KBM-7 (cell line): ENCODE measurements at regions not wholly inside any gene's neighbourhood (a gene's known extent, or its start where the extent isn't known, plus 50 kb on each side); places are given as distances from the start of the nearest gene placed in this dataset.
"Not testable (repeated sequence)": the region's sequence is repeated elsewhere in the genome, so short reads cannot be mapped to it uniquely, and the experiment has no call there.

ENCODE experiments used
- DNase-seq: peaks from one replicate; pipeline ENCODE4 v3.0.0-alpha.2; 2015
- in situ Hi-C: fragments of 300-500 bp; cut with MboI; formaldehyde crosslinking; loops from 2 replicates; pipeline ENCODE4 v1.14.3; 2020; ENCODE audit warnings: low sequenced_read_pairs, low pct_unique_long_range_greater_than_20kb, mixed read lengths

DNA sequence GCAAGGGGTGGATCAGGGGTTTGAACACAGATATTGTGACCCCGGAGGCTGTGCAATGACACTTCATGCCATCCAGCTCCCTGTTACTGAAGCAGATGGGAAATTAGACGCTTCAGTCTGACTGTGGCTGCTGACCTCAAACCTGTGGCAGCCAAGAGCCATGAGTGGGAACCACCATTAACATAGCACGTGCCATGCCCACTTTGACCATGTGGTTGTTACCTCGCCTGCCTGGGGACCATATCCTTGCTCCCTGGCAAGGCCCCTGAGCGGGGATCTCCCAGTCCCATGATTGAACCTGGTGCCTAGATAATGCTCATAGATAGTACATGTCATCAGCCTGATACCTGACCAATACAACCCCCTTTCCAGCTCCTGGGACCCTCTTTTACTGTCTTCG is 68.9 kb downstream of the CYP26B1 start:
- in situ Hi-C loops: no loop called here
- no peak for DNase-seq

DNA sequence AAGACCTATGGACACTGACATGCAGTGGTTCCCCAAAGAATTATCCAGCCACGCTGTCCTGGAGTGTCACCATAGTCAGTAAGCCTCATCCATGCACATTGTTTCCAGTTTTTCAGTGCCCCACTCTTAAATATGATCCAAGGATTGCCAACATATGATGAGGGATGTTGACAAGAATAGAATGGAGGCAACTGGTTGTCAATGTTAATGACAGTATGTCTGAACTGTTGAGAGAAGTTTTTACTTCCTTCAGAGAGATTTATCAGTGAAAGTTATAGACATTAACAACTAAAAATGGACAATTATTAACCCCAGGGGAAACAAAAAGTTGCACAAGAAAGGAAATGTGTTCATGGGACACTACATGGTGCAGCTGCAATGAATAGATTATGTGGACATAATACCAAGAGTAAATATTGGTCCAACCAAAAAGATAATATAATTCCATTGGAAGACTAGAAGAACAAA is 69.9 kb downstream of the CYP26B1 start:
- no peak for DNase-seq
- in situ Hi-C loops: no loop called here

DNA sequence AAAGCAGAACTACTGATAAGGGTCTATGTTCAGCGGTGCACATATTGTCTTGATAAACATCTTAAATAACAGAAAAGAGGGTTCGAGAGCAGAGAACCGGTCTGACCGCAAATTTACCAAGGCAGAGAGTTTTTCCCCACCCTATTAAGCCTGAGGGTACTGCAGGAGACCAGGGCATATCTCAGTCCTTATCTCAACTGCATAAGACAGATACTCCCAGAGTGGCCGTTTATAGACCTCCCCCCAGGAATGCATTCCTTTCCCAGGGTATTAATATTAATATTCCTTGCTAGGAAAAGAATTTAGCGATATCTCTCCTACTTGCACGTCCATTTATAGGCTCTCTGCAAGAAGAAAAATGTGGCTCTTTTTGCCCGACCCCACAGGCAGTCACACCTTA is 74.3 kb downstream of the CYP26B1 start:
- DNase-seq, in situ Hi-C loops: not testable (repeated sequence)

DNA sequence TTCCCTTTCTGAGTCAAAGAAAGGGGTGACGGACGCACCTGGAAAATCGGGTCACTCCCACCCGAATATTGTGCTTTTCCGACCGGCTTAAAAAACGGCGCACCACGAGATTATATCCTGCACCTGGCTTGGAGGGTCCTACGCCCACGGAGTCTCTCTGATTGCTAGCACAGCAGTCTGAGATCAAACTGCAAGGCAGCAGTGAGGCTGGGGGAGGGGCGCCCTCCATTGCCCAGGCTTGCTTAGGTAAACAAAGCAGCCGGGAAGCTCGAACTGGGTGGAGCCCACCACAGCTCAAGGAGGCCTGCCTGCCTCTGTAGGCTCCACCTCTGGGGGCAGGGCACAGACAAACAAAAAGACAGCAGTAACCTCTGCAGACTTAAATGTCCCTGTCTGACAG is 83.5 kb downstream of the CYP26B1 start:
- in situ Hi-C loops, DNase-seq: not testable (repeated sequence)

DNA sequence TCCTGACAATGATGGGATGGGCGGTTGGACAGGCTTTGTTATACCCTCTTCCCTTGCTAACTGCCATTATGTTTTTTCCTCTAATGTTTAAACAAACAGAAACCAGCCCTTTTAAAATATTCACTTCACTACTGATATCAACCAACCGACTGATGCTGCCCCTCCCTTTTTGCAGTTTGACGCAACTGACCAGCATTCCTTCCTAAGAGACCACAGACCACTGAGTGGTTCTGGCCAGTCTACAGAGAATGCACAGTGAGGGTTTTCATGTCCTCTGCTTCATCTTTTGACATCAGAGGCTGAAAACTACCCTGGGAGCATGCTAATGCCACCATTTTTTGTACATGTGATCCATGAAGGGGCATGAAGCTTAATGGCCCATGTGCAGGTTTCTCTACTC is 85.3 kb downstream of the CYP26B1 start:
- DNase-seq: no peak
- in situ Hi-C loops: no loop called here

DNA sequence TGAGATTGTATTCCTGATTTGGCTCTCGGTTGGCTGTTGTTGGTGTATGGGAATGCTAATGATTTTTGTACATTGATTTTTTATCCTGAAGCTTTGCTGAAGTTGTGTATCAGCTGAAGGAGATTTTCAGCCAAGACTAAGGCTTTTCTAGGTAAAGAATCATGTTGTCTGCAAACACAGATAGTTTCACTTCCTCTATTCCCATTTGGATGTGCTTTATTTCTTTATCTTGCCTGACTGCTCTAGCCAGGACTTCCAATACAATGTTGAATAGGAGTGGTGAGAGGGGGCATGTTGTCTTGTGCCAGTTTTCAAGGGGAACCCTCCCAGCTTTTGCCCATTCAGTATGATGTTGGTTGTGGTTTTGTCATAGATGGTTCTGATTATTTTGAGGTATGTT is 90.4 kb downstream of the CYP26B1 start:
- in situ Hi-C loops: no loop called here
- no peak for DNase-seq

DNA sequence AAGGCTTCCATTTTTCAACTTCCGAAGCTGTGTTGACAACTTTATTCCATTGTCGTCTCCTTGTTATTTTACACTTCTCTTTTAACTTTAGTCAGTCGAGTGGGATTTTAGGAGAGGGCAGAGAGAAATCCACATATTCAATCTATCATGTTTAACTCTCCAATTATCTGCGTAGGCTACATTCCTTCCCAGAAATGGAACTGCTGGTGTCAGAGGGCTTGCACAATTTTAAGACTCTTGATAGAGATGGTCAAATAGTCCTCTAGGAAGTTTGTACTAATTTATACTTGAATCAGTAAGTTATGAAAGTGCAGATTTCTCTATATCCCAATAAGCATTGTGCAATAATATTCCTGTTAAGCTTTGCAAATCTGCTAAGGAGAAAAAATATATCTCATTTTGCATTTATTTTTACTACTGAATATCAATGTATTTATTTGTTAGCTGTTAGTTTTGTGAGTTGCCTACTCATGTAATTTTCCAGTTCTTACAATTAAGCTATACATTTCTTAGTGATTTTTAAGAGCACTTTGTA is 95.6 kb downstream of the CYP26B1 start:
- DNase-seq: no peak
- in situ Hi-C loops: no loop called here

DNA sequence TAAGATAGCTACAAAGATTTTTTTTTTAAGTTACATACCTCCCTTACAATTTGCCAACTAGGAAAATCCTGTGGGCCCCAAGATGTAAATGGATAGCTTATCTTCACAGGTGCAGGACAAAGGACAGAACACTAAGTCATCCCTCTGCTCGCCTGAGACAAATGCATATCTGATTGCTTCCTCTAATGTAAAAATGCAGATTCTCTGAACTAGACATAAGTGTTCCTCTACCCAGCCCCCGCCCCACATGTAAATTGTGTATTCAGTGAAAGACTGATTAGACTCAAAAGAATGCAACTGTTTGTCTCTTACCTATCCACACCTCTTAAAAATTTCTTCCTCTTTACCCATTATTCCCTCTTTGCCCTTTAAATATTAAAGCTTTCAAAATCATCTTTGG is 96.5 kb downstream of the CYP26B1 start:
- in situ Hi-C loops: no loop called here
- no peak for DNase-seq

DNA sequence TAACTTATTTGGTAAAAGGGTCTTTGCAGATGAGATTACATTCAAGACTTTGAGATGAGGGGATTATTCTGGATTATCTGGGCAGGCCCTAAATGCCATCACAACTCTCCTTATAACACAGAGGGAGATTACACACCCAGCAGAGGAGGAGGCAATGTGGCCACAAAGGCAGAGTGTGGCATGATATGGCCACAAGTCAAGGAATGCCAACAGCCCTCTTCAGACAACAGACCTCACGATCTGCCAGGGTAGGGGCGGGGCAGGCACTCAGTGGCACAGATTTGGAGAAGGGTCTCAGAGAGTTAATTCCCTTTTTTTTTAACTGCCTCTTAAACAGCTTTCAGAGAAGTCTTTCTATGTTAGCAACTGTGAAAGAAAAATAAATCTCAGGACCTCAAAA is 96.9 kb downstream of the CYP26B1 start:
- no peak for DNase-seq
- in situ Hi-C loops: no loop called here

DNA sequence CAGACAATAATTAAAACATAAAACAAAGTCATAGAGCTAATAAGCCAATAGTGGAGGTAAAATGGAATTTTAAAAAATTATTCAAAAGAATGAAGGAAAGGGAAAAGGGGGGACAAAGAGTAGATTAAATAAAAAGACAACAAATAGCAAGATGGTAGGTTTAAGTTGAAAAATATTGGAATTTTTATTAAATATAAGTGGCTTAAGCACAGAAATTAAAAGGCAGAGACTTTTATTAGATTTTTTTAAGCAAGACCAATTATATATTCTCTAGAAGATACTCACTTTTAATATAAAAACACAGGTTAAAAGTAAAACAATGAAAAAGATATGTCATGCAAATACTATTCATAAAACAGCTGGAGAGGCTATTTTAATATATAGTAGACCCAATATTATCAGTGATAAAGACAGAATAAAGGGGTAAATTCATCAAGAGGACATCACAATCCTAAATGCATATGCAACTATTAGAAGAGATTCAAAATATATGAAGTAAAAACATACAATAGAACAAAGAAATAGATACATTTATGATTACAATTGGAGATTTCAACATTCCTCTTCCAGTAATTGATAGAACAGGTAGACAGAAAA is 98.7 kb downstream of the CYP26B1 start:
- in situ Hi-C loops: no loop called here

DNA sequence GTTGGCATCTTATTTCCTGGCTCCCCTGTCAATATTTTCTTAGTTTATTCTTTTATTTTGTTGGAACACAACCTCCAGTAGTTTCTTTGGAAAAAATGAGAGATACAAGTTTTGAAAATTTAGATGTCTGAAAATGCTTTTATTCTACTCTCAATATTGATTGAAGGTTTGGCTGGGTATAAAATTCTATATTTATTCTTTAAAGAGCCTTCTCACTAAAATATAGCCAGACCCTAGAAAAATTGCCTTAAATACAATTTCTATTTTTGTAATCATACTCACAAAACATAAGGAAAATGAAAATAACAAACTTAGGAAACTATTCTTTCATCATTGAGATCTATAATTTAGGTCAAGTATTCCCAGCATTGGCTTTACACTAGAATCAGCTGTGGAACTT is 103.7 kb downstream of the CYP26B1 start:
- in situ Hi-C loops: no loop called here
- DNase-seq: no peak

More for the DNA sequence above, 98.7 kb downstream of the CYP26B1 start:
- no peak for DNase-seq

DNA sequence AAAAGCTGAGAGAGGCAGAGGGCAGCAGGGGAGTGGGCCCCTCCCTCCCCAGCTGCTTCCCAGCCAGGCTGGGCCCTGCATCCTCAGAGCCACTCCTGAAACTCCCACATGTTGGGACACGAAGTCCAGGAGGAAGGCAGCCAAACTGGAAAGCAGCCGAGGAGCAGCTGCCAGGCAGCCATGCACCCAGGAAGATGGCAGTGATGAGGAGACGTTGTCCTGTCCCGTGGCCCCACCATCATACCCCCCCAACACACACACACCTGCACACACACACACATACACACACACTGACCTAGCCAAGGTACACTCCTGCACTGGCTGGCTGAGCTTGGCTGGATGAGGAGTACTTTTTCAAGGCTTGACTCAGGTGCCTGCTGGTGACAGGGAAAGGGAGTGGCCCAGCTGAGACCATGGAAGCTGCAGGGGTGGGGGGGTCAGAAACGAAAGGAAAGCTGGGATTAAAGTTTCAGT is 106.0 kb downstream of the CYP26B1 start:
- no peak for DNase-seq
- in situ Hi-C loops: no loop called here

DNA sequence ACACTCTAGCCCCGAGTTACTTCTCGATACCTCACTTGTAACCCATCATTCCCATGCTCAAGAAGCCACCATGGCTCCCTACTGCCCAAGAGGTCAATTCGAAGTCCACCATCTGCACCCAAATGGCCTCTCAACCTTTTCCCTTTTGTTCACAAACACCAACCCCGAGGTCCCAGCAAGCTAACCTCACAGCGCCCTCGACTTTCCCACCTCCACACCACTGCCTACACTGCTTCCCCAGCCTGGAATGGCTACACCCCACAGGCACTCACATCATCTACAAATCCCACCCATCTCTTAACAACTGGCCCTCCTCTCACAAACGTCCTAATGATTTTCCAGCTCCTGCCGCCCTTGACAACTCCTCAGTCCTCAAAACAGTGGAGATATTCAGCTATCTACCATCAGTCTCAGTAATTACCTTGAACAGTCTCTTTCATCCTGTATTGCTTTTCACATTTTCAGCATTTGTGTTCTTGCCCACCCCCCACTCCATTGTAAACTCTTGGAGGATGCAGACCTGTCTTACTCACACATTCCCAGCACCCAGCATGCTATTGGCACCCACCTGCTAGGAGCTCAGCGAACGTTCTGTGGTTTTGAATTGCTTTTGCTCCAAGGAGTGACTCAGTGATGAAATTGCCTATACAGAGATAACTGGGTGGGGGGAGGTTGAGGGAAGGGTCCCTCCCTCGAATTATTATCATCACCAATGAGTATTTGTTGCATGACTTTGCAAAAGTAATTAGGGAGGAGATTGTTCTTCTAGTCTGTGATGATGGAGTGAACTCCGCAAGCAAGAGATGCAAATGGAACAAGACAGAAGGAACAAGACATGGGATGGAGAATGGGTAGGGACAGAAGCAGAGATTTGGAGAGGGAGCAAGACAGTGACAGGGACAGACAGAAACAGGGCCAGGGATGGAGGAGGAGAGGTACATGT is 106.8 kb downstream of the CYP26B1 start:
- in situ Hi-C loops: no loop called here
- DNase-seq: no peak

DNA sequence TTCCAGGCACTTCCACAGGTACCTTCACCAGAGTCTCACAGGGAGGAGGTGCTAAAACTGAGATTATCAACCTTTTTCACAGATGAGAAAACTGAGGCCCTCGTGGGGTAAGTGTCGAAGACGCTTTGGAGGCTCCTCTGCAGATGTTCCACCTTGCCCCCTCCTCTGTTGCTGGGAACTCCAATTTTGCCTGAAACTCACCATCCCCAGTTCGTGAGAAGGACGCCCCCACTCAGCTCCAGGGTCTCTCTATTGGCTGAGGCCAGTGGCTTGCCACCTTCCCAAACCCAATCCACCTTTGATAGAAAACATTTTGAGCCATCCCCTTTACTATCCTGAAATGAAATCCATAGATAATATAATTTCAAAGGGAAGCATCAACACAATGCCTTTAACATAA is 109.1 kb downstream of the CYP26B1 start:
- no peak for DNase-seq
- in situ Hi-C loops: no loop called here

DNA sequence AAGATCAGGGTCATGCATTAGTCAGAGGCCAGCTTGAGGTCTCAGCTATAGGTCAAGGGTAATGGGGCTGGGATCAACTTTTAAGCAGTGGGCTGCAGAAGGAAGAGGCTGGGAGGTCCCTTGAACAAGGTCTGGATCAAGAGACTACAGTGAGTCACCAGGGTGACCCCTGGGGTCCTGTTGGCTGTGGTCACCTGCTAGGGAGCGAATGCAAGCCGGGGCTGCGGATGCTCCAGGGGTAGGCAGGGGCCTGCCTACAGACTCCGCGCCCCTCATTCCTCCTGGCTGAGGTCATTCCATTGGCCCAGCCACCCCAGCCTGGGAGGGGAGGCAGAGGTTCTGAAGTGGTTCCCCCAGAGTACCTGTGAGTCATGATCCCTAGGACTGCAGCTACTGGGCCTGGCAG is 110.4 kb downstream of the CYP26B1 start:
- in situ Hi-C loops: no loop called here
- DNase-seq: no peak

DNA sequence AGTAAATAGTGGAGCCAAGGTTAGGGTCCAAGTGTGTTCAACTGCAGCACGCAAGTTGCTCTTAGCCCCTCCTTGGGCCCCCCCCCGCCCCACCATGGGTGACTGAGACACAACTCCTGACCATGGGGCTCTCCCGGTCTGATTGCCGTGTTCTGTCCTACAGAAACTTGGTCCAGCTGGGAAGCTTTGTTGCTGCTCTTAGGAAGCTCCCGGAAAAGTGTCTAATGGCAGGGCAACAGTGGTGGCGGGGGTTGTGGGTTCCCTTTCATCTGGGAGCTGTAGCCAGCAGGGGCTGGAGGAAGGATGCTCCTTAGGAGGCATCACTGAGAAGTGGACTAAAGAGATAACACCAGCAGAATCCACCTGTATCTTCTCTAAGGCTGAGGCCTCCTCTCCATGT is 111.1 kb downstream of the CYP26B1 start:
- in situ Hi-C loops: no loop called here
- DNase-seq: no peak

DNA sequence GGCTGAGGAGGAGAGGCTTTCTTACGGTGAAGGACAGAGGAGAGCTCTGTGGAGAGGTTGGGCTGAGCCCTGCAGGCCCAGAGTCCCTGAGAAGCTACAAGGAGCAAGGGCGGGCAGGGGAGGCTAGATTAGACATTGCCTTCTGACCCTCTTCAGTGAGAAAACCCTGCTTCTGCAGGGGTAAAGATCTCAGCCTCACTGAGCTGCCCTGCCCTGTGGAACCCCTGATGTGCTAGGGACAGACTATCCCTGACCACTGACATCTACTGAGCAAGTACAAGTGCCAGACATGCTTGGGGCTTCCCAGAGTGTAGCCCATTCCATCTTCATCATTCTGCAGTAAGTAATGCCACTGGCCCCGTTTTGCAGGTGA is 111.5 kb downstream of the CYP26B1 start:
- DNase-seq: no peak
- in situ Hi-C loops: no loop called here

DNA sequence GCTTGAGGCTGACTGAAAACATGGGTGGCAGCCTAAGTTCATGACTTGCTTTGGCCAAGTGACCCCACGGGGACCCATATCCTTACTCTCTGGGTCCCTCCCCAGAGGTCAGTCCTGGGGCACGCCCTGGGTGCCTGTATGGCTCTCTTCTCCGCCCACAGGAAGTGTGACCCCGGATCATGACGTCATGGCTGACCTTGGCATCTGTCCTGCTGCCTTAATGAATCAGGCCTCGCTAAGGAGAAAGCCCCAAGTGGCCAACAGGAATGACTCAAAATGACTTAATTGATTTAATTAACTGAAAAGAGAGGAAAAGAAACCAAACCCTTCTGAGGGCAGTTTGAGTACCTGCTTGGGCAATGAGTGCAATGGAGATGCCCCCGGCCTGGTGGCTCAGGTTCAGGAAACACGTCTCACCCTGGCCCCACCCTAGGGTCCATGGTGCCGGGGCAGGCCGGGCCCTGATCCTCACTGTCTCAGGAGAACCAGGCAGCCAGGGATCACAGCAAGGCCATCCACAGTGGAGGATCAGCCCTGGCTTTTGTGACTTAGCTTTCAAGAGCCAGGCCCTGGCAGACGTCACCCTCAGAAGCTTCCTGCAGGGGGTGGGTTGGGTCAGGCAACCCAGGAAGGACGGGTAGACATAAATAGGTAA is 112.0 kb downstream of the CYP26B1 start:
- in situ Hi-C loops: no loop called here
- DNase-seq: no peak

DNA sequence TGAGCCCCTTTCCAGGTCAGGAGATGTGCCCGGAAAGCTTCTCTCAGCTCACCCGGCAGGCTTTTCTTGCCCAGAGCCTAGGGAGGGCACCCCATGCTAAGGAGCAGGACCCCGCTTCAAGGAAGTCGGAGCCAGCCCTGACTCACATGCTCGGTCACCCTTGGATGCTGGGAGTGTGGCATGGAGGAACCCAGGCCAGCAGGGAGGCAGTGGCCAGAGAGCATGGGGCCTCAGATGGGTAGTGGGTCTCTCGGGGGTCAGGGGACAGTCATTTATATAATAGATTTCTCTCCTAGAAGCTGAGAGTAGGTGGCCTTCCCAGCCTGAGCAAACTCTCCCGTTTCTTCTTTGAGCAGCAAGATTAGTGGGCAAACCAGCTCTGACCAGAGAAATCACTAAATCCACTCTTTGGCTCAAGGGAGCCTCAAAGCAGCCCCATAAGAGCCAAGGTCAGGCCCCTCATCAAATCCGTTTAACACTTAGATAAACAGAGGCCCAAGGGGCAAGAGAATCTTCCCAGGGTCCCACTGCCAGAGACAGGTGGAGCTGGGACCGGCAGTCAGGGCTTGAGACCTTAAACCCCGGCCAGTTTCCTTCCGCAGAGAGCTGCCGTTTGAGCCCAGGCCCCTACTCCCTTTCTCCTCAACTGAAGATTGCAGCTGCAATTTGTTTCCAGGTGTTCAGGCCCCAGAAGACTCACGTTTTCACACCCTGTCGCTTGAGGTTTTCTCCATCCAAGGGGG is 113.1 kb downstream of the CYP26B1 start:
- in situ Hi-C loops: no loop called here
- no peak for DNase-seq
